Stimulated activated CD4-positive, alpha-beta T cell treated with anti-CD3 and anti-CD28 coated beads, Interleukin-1b, Interleukin-23, amount 100 ng/mL, for 1 hour (primary cell): ENCODE measurements at regions not wholly inside any gene's neighbourhood (a gene's known extent, or its start where the extent isn't known, plus 50 kb on each side); places are given as distances from the start of the nearest gene placed in this dataset.
"Not testable (repeated sequence)": the region's sequence is repeated elsewhere in the genome, so short reads cannot be mapped to it uniquely, and the experiment has no call there.

Source experiments
- DNase-seq, 2 donors: peaks; one replicate each; pipeline ENCODE4 v3.0.0-alpha.2; 2020; ENCODE audit warnings: low read depth in 2 of 2

DNA sequence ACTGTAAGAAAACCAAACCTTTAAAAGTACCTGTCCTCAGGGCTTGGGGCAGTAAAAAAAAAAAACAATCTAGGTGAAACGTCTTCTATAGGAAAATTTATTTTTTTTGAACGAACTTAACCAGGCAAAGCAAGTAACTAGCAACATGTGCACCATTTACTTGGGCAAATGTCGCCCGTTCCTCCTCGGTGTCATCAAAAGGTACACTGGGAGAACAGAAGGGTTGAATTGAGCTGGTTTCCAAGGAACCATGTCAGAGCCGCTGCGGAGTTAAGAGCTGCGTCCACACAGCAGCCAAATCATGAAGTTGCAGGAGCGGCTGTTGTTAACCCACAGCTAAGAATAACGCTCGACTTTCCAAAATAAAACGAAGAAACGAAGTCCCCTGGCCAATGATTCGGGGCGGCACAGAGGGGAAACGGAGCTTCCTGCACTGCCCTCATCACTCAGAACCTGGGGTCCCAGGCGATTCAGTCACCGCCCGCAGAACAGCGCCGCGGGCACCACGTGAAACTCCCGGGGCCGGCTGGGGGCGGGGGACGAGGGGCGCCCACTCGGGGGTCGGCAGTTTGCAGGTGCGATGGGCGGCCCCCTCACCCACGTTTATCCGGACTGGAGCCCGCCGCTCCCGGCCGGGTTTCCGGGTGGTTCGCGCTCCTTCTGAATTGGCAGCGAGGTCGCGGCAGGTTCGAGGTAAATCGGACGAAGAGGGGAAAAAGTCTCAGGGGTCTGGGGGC lies 53.6 kb upstream of the PLGLB1 start:
- DNase-seq: not testable (repeated sequence)

GRCh38 chr2:87075791-87076252 lies 54.2 kb upstream of the PLGLB1 start:
- DNase-seq: peak in 1 of 2 donors; percentile 16

DNA sequence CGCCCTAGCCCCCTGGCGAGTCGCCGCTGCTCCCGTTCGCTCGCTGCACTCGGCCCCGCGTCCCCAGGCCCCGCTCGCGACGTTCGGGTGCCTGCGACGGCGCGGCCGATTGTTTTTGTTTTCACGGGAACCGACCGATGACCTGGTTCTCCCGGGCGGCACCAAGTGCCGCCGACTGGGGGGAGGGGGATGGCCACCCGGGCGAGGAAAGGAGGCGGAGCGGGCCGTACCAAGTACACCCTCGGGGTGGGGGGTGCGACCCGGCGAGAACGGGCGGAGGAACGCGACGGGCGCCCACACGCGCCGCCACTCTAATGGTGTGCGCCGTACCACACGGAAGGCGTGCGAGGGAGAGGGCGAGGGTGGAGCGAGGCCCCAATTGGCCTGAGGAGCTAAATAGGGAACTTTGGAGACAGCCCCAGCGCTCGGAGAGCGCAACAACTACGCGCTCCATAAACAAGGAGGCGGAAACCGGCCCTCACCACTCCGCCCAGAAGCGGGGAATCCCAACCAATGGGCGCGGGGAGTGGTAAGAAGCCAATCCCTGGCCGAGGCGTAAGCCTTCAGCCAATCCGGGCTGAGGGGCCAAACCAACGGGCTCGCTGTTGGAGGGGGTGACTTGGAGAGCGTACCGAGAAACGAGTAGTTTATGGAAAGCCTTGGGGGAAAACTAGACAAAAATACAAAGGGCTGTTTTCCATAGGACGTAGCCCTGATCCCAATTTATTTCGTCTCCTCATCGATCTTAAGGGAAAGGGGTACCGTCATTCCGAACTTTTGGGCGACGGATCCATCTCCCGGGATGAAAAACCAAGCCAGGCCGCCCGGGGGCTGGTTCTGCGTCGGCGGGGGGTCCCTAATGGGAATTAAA lies 54.8 kb upstream of the PLGLB1 start:
- peak; percentile 76 to 83 for DNase-seq

DNA sequence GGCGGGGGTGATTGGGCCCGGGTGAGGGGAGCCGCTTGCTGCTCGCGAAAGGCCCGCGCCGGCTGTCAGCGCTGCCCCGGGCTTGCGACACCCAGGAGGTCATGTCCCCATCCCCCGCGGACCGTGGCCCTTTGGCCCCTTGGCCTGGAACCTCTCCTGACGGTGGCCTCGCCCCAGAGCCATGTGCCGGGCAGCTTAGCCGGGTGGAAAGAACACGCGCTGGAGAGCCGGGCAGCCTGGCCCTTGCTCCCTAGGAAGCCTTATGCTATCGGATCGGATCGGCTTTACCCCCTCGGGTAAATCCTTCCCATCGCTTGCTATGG lies 55.4 kb upstream of the PLGLB1 start:
- not testable (repeated sequence) for DNase-seq

GRCh38 chr2:87081727-87082126 lies 60.1 kb upstream of the PLGLB1 start:
- DNase-seq: not testable (repeated sequence)

DNA sequence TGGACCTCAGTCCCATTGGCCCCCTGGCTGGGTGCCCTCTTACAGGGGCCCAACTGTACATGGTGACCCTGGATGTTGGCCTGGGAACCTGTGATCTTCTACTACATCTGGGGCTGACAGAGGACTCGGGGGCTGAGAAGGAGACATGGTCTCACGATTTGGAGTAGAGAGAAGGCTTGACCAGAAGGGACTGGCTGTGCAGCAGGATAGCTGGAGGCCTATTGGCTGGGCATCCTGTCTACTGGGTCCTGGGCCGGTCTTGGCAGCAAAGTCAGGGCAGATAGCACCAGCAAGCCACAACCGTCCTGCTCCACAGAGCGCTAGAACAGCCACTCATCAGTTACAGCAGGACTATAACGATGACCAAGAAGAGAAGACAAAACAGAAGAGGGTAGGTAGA lies 66.4 kb upstream of the PLGLB1 start:
- DNase-seq: not testable (repeated sequence)

GRCh38 chr2:87089401-87089800 lies 67.8 kb upstream of the PLGLB1 start:
- DNase-seq: not testable (repeated sequence)

GRCh38 chr2:87093252-87093651 lies 71.6 kb upstream of the PLGLB1 start:
- DNase-seq: not testable (repeated sequence)

DNA sequence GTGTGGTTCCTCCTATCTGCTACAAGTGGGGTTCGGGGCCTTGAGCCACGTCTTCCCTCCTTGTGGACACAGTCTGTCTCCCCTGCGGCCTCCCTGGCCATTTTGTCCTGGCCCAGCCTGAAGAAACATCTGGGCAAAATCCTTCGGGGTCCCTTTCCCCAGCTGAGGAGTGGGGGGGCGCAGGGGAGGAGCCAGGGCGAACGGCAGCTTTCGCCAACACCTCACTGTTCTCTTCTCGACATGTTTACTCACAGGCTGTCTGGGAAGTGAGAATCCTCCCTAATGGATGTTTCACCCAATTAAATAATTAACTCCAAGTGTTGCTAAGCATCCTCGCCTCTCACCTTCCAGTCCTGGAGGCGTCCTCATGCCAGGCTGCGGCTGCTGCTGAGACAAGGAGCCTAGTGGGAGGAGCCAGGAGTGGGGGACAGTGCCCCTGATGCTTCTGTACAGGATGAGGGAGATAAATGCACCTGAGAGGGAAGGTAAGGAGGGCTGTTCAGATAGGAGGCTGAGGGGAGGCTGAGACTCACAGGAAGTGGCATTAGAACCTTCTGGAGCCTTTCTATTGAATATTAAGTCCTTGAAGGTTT lies 72.4 kb upstream of the PLGLB1 start:
- DNase-seq: not testable (repeated sequence)

- DNase-seq: not testable (repeated sequence)
Measured at GRCh38 chr2:87095804-87096203, 74.2 kb upstream of the PLGLB1 start.

DNA sequence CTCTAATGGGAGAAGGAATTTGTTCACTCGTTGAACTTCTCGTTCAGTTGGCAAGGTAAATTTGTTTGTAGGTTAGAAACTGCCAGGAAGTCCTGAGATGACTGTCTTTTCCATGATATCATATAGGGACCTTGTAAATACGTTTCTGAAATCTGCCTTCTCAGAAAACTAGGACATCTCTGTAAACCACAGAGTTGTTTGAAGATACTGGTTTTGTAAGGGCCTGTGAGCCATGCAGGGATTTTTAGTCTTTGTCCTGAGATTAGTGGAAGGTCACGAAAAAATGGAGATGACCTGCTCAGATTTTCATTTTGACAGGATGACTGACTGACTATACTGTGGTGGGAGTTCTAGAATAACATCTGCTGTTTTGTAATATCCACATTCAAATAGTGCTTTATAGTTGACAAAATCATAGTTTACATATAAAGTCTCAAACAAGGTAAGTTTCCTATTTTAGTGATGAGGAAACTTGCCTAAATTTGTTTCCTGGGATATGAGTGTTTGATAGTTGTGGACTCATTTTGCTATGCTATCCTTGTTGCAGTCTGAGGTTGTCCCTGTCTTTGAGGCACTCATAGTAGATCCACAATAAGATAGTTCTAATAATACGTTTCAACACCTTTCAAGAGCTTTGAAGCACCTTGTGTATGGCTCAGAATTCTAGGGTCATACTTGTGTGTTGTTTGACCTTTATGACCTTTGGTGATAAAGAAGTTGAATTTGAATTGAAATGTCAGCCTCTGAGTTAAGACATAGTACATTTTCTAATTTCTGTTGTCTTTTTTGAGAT lies 107.3 kb upstream of the PLGLB1 start:
- DNase-seq: not testable (repeated sequence)

- DNase-seq: not testable (repeated sequence)
Measured at GRCh38 chr2:87132577-87132976, 110.9 kb upstream of the PLGLB1 start.

GRCh38 chr2:87151835-87152493 lies 130.3 kb upstream of the PLGLB1 start:
- DNase-seq: not testable (repeated sequence)

- not testable (repeated sequence) for DNase-seq
Measured at GRCh38 chr2:87174454-87174853, 152.8 kb upstream of the PLGLB1 start.

GRCh38 chr2:87183373-87183772 lies 161.7 kb upstream of the PLGLB1 start:
- not testable (repeated sequence) for DNase-seq

- DNase-seq: not testable (repeated sequence)
Measured at GRCh38 chr2:87184260-87184659, 162.6 kb upstream of the PLGLB1 start.

DNA sequence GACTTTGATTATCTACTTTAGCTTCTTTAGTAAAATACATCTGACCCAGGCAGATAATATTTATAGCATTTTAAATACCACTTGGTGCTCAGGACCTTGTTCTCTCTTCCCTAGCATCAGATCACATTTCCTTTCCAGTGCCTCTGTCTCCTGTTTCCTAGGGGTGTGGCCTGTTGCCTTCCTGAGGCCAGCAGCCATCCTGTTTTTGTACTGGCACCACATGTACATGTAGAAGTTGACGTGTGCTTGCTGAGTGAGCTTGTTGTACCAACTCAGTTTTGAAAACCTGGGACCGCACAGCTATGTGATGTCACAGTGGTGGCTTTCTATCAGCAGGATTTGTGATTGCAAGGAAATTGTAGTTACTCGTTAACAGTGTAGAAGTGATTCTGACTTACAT lies 167.6 kb upstream of the PLGLB1 start:
- DNase-seq: not testable (repeated sequence)

DNA sequence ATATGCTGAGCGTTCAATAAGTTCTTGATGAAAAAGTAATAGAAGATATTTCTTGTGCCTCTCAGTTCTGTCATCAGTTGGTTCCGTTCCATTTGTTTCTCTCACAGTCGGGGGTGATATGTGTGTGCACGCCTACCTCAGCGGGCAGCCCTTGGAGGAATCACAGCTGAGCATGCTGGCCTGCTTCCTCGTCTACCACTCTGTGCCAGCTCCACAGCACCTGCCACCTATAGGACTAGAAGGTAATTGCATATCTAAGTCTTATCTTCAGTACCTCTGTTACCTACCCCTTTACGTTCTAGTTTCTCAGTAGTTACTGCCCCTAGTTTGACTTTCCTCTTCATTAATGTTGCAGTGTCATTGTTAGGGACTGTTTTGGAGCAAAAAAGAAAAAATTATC lies 171.7 kb upstream of the PLGLB1 start:
- not testable (repeated sequence) for DNase-seq

- not testable (repeated sequence) for DNase-seq
Measured at GRCh38 chr2:87194254-87194999, 172.8 kb upstream of the PLGLB1 start.

DNA sequence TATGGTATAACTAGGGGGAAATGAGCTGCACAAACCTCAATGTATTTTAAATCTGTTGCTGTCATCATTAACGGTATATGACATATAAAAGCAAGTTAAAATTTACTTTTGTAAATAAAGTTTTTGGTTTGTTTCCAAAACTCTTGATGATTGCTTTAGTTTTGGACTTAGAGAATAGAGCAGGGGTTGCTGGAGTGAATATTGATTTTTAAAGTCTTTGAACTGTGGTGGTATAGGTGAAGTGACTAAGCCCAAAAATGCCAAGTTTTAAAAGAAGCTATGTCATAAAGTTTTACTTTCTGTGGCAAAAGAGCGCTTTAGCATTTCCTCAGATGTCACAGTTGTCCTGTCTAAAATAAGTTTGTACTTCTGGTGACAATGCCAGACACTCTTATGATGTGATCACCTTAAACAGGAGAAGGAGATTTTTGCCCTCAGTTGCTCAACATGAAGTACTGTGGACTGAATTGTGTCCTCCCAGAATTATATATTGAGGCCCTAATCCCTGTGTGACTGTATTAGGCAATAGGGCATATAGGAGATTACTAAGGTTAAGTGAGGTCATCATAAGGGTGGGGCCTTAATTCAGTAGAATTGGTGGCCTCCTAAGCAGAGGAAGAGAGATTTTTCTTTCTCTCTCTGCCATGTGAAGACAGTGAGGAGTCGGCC lies 175.2 kb upstream of the PLGLB1 start:
- not testable (repeated sequence) for DNase-seq
